ENCODE measurements at regions not wholly inside any gene's neighbourhood (a gene's known extent, or its start where the extent isn't known, plus 50 kb on each side); places are given as distances from the start of the nearest gene placed in this dataset.

GRCh38 chr10:28973309-28973972 is 296.1 kb downstream of the BAMBI start (continued):
- TF ChIP-seq TSHZ1 (CRISPR knock-in tag; IDR thresholded peaks at IDR 0.05) (no peak), PRPF4 (IDR thresholded peaks at IDR 0.05; ENCODE audit: insufficient read depth, low read depth, low read length, poor library complexity, severe bottlenecking) (no peak), GATAD2B (IDR thresholded peaks at IDR 0.05; ENCODE audit: borderline replicate concordance) (no peak), NRF1 (conservative IDR thresholded peaks at IDR 0.05 in 1 of 2, IDR thresholded peaks at IDR 0.05 in 1 of 2) (no peak), FOXK1 (CRISPR knock-in tag; IDR thresholded peaks at IDR 0.05; ENCODE audit: borderline replicate concordance) (no peak), SRF (CRISPR knock-in tag; IDR thresholded peaks at IDR 0.05) (peak; percentile 82 to 98; a peak in 3 of 4 replicates), ZFP1 (CRISPR knock-in tag; IDR thresholded peaks at IDR 0.05) (no peak), FOXP4 (CRISPR knock-in tag; IDR thresholded peaks at IDR 0.05; ENCODE audit: borderline replicate concordance) (no peak), CEBPG (CRISPR knock-in tag; IDR thresholded peaks at IDR 0.05) (peak; percentile 97), CEBPG (tag; conservative IDR thresholded peaks at IDR 0.05 in 1 of 2, IDR thresholded peaks at IDR 0.05 in 1 of 2) (peak; percentile 84 to 99), RCOR1 (IDR thresholded peaks at IDR 0.05; ENCODE audit: borderline replicate concordance in 1 of 2, low read depth in 2 of 2, low read length in 2 of 2) (no peak), MECOM (CRISPR knock-in tag; IDR thresholded peaks at IDR 0.05) (no peak), SMAD2 (IDR thresholded peaks at IDR 0.05; ENCODE audit: low read depth, low read length) (no peak)
- TF ChIP-seq, protein P1, sequence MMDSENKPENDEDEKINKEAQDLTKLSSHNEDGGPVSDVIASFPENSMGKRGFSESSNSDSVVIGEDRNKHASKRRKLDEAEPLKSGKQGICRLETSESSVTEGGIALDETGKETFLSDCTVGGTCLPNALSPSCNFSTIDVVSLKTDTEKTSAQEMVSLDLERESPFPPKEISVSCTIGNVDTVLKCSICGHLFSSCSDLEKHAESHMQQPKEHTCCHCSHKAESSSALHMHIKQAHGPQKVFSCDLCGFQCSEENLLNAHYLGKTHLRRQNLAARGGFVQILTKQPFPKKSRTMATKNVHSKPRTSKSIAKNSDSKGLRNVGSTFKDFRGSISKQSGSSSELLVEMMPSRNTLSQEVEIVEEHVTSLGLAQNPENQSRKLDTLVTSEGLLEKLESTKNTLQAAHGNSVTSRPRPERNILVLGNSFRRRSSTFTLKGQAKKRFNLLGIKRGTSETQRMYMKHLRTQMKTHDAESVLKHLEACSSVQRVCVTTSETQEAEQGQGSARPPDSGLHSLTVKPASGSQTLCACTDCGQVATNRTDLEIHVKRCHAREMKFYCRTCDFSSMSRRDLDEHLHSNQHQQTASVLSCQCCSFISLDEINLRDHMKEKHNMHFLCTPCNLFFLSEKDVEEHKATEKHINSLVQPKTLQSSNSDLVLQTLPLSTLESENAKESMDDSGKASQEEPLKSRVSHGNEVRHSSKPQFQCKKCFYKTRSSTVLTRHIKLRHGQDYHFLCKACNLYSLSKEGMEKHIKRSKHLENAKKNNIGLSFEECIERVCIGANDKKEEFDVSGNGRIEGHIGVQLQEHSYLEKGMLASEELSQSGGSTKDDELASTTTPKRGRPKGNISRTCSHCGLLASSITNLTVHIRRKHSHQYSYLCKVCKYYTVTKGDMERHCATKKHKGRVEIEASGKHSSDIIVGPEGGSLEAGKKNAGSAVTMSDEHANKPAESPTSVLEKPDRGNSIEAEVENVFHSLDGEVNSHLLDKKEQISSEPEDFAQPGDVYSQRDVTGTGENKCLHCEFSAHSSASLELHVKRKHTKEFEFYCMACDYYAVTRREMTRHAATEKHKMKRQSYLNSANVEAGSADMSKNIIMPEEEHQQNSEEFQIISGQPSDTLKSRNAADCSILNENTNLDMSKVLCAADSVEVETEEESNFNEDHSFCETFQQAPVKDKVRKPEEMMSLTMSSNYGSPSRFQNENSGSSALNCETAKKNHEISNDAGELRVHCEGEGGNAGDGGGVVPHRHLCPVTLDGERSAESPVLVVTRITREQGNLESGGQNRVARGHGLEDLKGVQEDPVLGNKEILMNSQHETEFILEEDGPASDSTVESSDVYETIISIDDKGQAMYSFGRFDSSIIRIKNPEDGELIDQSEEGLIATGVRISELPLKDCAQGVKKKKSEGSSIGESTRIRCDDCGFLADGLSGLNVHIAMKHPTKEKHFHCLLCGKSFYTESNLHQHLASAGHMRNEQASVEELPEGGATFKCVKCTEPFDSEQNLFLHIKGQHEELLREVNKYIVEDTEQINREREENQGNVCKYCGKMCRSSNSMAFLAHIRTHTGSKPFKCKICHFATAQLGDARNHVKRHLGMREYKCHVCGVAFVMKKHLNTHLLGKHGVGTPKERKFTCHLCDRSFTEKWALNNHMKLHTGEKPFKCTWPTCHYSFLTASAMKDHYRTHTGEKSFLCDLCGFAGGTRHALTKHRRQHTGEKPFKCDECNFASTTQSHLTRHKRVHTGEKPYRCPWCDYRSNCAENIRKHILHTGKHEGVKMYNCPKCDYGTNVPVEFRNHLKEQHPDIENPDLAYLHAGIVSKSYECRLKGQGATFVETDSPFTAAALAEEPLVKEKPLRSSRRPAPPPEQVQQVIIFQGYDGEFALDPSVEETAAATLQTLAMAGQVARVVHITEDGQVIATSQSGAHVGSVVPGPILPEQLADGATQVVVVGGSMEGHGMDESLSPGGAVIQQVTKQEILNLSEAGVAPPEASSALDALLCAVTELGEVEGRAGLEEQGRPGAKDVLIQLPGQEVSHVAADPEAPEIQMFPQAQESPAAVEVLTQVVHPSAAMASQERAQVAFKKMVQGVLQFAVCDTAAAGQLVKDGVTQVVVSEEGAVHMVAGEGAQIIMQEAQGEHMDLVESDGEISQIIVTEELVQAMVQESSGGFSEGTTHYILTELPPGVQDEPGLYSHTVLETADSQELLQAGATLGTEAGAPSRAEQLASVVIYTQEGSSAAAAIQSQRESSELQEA (IDR thresholded peaks at IDR 0.05; ENCODE audit: low read depth), result no peak
